Mesendoderm (in vitro differentiated cells): ENCODE measurements at regions not wholly inside any gene's neighbourhood (a gene's known extent, or its start where the extent isn't known, plus 50 kb on each side); places are given as distances from the start of the nearest gene placed in this dataset.

ENCODE experiments used
- DNase-seq: peaks from one replicate; pipeline ENCODE4 v3.0.0; 2013
- H2AK5ac ChIP-seq: 2 replicates; pipeline ENCODE4 v1.6.1; 2013; ENCODE audit warnings: low read length, inconsistent platforms
- H2BK120ac ChIP-seq: 2 replicates; pipeline ENCODE4 v1.6.1; 2013; ENCODE audit warnings: low read depth, mild to moderate bottlenecking, low read length, moderate library complexity, mixed read lengths
- H2BK15ac ChIP-seq: replicated peaks from 2 replicates; pipeline ENCODE4 v1.6.1; 2013; ENCODE audit warnings: low read depth, mild to moderate bottlenecking, moderate library complexity
- H2BK5ac ChIP-seq: 2 replicates; pipeline ENCODE4 v1.6.1; 2013; ENCODE audit warnings: low read length, inconsistent platforms
- H3K18ac ChIP-seq: 2 replicates; pipeline ENCODE4 v1.6.1; 2013; ENCODE audit warnings: mild to moderate bottlenecking, low read length, mixed read lengths
- H3K23ac ChIP-seq: one replicate; pipeline ENCODE4 v1.6.1; 2013; ENCODE audit warnings: low read length
- H3K27ac ChIP-seq: 2 replicates; pipeline ENCODE4 v1.5.1; 2013; ENCODE audit warnings: low read depth, mild to moderate bottlenecking, inconsistent platforms, low read length, moderate library complexity
- H3K27me3 ChIP-seq: 2 replicates; pipeline ENCODE4 v1.6.1; 2013; ENCODE audit warnings: low read length, control low read depth, mild to moderate bottlenecking, inconsistent platforms; ENCODE audit not compliant: insufficient read depth, poor library complexity
- H3K36me3 ChIP-seq: 2 replicates; pipeline ENCODE4 v1.6.1; 2013; ENCODE audit warnings: low read length, inconsistent platforms; ENCODE audit not compliant: control insufficient read depth, insufficient read depth
- H3K4ac ChIP-seq: one replicate; pipeline ENCODE4 v1.6.1; 2013; ENCODE audit warnings: low read depth, mild to moderate bottlenecking, low read length, moderate library complexity
- H3K4me1 ChIP-seq: 2 replicates; pipeline ENCODE4 v1.6.1; 2013; ENCODE audit warnings: low read depth, low read length, inconsistent platforms; ENCODE audit not compliant: control insufficient read depth
- H3K4me2 ChIP-seq: 2 replicates; pipeline ENCODE4 v1.6.1; 2013; ENCODE audit warnings: low read length
- H3K4me3 ChIP-seq: 2 replicates; pipeline ENCODE4 v1.5.1; 2013; ENCODE audit warnings: mild to moderate bottlenecking, low read length
- H3K56ac ChIP-seq: one replicate; pipeline ENCODE4 v1.6.1; 2013; ENCODE audit warnings: low read length
- H3K79me1 ChIP-seq: 2 replicates; pipeline ENCODE4 v1.6.1; 2013; ENCODE audit warnings: low read length, inconsistent platforms
- H3K79me2 ChIP-seq: 2 replicates; pipeline ENCODE4 v1.6.1; 2013; ENCODE audit warnings: mild to moderate bottlenecking, low read length; ENCODE audit not compliant: control insufficient read depth, insufficient read depth
- H3K9ac ChIP-seq: 2 replicates; pipeline ENCODE4 v1.6.1; 2013; ENCODE audit warnings: low read length, inconsistent platforms
- H4K5ac ChIP-seq: one replicate; pipeline ENCODE4 v1.6.1; 2013; ENCODE audit warnings: low read length
- H4K8ac ChIP-seq: one replicate; pipeline ENCODE4 v1.6.1; 2013; ENCODE audit warnings: low read depth, mild to moderate bottlenecking, control low read depth, low read length, moderate library complexity
- WGBS: extraction: QIAGEN DNeasy Blood & Tissue Kit; methylation state at CpG from one replicate; pipeline ENCODE4 v1.1.7; 2013; ENCODE audit warnings: low lambda C conversion rate, missing lambda C conversion rate; ENCODE audit not compliant: insufficient coverage; ENCODE audit errors: extremely low coverage; 5-methylcytosine and 5-hydroxymethylcytosine counted together

GRCh38 chr6:67896476-67896875 lies 738.6 kb upstream of the ADGRB3 start:
- no peak overlapping the region for H3K27ac ChIP-seq
- H3K9ac ChIP-seq = no peak overlapping the region
- H3K36me3 ChIP-seq = no peaks in the 10 kb centered on the region
- no peak overlapping the region for H4K5ac ChIP-seq
- no peaks in the 10 kb centered on the region for H3K79me2 ChIP-seq
- no peaks in the 10 kb centered on the region for H3K4me1 ChIP-seq
- H3K56ac ChIP-seq = no peak overlapping the region
- H3K79me1 ChIP-seq = no peaks in the 10 kb centered on the region
- no peak overlapping the region for H2AK5ac ChIP-seq
- no peak overlapping the region for H2BK120ac ChIP-seq
- DNase-seq = no peak
- H3K4ac ChIP-seq = no peak overlapping the region
- H2BK15ac ChIP-seq = no peak overlapping the region
- no peaks in the 10 kb centered on the region for H3K27me3 ChIP-seq
- no CpG with 5 or more reads among the region's 1 CpG for WGBS
- no peak overlapping the region for H3K4me3 ChIP-seq
- H3K4me2 ChIP-seq = no peak overlapping the region
- H3K18ac ChIP-seq = no peak overlapping the region
- H4K8ac ChIP-seq = no peak overlapping the region
- H2BK5ac ChIP-seq = no peak overlapping the region
- no peak overlapping the region for H3K23ac ChIP-seq

GRCh38 chr6:67889682-67889995 lies 745.4 kb upstream of the ADGRB3 start:
- Histone ChIP-seq H2BK120ac (no peak overlapping the region), H4K8ac (no peak overlapping the region), H4K5ac (no peak overlapping the region), H3K56ac (no peak overlapping the region), H3K36me3 (no peaks in the 10 kb centered on the region), H3K4ac (no peak overlapping the region), H3K27me3 (no peaks in the 10 kb centered on the region), H3K79me1 (no peaks in the 10 kb centered on the region), H3K4me2 (no peak overlapping the region), H3K23ac (no peak overlapping the region), H3K4me1 (no peaks in the 10 kb centered on the region), H3K9ac (no peak overlapping the region), H3K27ac (no peak overlapping the region), H2AK5ac (no peak overlapping the region), H2BK5ac (no peak overlapping the region), H3K4me3 (no peak overlapping the region), H2BK15ac (no peak overlapping the region), H3K79me2 (no peaks in the 10 kb centered on the region), H3K18ac (no peak overlapping the region)
- WGBS = no CpG with 5 or more reads among the region's 2 CpGs
- no peak for DNase-seq

DNA sequence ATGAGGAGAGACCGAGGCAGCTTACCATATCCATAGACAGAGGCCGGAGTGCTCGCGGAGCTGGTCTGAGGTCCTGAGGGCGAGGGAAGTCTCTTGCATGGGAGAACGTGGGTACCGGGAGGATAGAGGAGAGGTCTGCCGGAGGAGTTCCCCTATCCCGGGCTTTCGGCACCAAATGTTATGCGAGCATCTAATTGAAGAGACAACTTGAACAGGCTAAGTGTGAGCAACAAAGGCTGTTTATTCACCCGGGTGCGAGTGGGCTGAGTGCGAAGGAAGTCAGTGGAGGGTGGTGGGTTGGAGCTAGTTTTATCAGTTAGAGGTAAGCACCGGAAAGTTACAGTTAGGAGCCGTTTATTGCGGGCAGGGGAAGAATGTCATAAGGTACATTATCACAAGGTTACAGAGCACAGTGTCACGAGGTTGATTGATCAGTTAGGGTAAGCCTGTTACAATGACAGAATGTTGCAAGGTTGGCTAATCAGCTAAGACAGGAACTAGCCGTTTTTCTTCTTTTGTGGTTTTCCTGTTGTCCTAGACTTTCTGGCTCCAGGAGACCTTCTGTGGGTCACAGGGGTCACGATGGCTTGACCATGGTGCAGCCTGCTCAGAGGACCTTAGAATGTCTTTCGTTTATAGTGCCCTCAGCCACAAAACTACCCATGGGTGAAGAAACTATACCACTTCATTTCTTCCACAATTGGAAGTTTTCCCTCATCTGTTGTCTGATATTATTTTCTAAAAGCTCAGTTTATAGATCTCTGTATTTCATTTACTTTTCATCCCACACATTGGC lies 746.0 kb upstream of the ADGRB3 start:
- WGBS = no CpG with 5 or more reads among the region's 21 CpGs
- H3K9ac ChIP-seq = no peak overlapping the region
- no peaks in the 10 kb centered on the region for H3K79me1 ChIP-seq
- H2AK5ac ChIP-seq = no peak overlapping the region
- no peak overlapping the region for H2BK5ac ChIP-seq
- H3K79me2 ChIP-seq = no peaks in the 10 kb centered on the region
- H3K4me1 ChIP-seq = no peaks in the 10 kb centered on the region
- H3K36me3 ChIP-seq = no peaks in the 10 kb centered on the region
- H2BK120ac ChIP-seq = no peak overlapping the region
- H3K4ac ChIP-seq = no peak overlapping the region
- no peaks in the 10 kb centered on the region for H3K27me3 ChIP-seq
- no peak overlapping the region for H2BK15ac ChIP-seq
- H3K18ac ChIP-seq = no peak overlapping the region
- H3K4me2 ChIP-seq = no peak overlapping the region
- no peak overlapping the region for H4K5ac ChIP-seq
- no peak overlapping the region for H4K8ac ChIP-seq
- no peak overlapping the region for H3K27ac ChIP-seq
- no peak overlapping the region for H3K4me3 ChIP-seq
- H3K23ac ChIP-seq = no peak overlapping the region
- DNase-seq = no peak
- no peak overlapping the region for H3K56ac ChIP-seq

GRCh38 chr6:67888546-67888885 lies 746.6 kb upstream of the ADGRB3 start:
- Histone ChIP-seq H3K36me3 (no peaks in the 10 kb centered on the region), H4K8ac (no peak overlapping the region), H3K9ac (no peak overlapping the region), H3K4me3 (no peak overlapping the region), H3K4me1 (no peaks in the 10 kb centered on the region), H3K56ac (no peak overlapping the region), H3K23ac (no peak overlapping the region), H2BK15ac (no peak overlapping the region), H3K27ac (no peak overlapping the region), H3K79me1 (no peaks in the 10 kb centered on the region), H2BK120ac (no peak overlapping the region), H3K4me2 (no peak overlapping the region), H2AK5ac (no peak overlapping the region), H4K5ac (no peak overlapping the region), H3K4ac (no peak overlapping the region), H2BK5ac (no peak overlapping the region), H3K18ac (no peak overlapping the region), H3K79me2 (no peaks in the 10 kb centered on the region), H3K27me3 (no peaks in the 10 kb centered on the region)
- WGBS = no CpG with 5 or more reads among the region's 9 CpGs
- DNase-seq = no peak

DNA sequence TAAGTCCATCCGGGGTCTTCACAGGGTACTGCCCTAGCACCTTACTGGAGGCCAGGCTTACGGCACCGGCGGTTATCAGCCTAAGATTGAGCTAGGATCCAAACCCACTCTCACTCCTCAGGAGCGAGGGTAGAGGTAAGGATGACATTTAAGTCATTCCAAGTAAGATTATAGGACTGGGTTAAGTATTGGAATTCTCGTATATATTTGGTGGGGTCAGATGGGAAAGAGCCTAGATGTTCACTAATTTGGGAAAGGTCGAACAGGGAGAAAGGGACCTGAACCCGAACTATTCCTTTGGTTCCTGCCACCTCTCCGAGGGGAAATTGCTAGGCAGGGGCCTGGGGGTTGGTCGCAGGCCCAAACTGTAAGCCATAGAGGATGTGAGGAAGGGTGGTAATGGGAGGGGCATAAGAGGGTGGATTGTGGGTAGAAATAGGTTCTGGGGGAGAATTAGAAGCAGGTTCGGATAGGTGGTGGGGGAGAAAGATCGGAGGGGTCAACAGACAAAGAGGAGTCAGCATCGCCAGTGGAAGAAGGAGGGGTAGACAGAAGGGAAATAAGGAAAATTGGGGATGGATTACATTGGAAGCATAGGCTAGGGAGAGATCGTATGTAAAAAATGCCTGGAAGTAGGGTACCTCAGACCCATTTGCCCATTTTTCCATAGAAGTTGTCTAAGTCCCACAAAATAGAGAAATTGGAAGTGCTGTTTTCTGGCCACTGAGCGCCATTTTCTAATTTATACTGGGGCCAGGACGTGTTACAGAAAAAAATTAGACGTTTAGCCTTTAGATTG lies 747.1 kb upstream of the ADGRB3 start:
- Histone ChIP-seq H3K4ac (no peak overlapping the region), H2AK5ac (no peak overlapping the region), H3K56ac (no peak overlapping the region), H2BK15ac (no peak overlapping the region), H3K27ac (no peak overlapping the region), H3K36me3 (no peaks in the 10 kb centered on the region), H3K4me1 (no peaks in the 10 kb centered on the region), H4K8ac (no peak overlapping the region), H2BK5ac (no peak overlapping the region), H3K23ac (no peak overlapping the region), H4K5ac (no peak overlapping the region), H3K4me2 (no peak overlapping the region), H3K4me3 (no peak overlapping the region), H3K79me2 (no peaks in the 10 kb centered on the region), H3K79me1 (no peaks in the 10 kb centered on the region), H3K27me3 (no peaks in the 10 kb centered on the region), H2BK120ac (no peak overlapping the region), H3K9ac (no peak overlapping the region), H3K18ac (no peak overlapping the region)
- DNase-seq = no peak
- 100% methylated on average over 1 of the region's 17 CpGs for WGBS

DNA sequence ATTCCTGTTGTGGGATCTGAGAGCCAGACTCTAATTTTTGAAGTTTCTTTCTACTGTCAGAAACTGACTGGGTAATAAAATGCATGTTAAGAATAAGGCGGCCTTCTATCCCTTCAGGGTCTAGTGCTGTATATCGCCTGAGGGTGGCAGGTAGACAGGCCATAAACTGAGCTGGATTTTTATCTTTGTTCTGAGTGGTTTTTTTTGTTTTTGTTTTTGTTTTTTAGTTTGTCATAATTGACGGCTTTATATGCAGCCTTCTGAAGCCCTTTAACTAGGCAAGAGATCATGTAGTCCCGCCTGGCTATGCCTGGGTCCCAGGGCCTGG lies 747.7 kb upstream of the ADGRB3 start:
- H3K56ac ChIP-seq = no peak overlapping the region
- no peaks in the 10 kb centered on the region for H3K79me1 ChIP-seq
- H4K5ac ChIP-seq = no peak overlapping the region
- H3K23ac ChIP-seq = no peak overlapping the region
- no peak overlapping the region for H2BK15ac ChIP-seq
- H2BK120ac ChIP-seq = no peak overlapping the region
- no peak overlapping the region for H4K8ac ChIP-seq
- no peak overlapping the region for H2BK5ac ChIP-seq
- no peaks in the 10 kb centered on the region for H3K36me3 ChIP-seq
- WGBS = no CpG with 5 or more reads among the region's 4 CpGs
- no peak overlapping the region for H3K9ac ChIP-seq
- no peaks in the 10 kb centered on the region for H3K27me3 ChIP-seq
- no peak overlapping the region for H3K4me3 ChIP-seq
- H3K4ac ChIP-seq = no peak overlapping the region
- H3K4me2 ChIP-seq = no peak overlapping the region
- no peak overlapping the region for H3K18ac ChIP-seq
- H3K4me1 ChIP-seq = no peaks in the 10 kb centered on the region
- H3K79me2 ChIP-seq = no peaks in the 10 kb centered on the region
- no peak overlapping the region for H2AK5ac ChIP-seq
- DNase-seq = no peak
- no peak overlapping the region for H3K27ac ChIP-seq
